Prostate gland (tissue), 2 donors: ENCODE measurements at regions not wholly inside any gene's neighbourhood (a gene's known extent, or its start where the extent isn't known, plus 50 kb on each side); places are given as distances from the start of the nearest gene placed in this dataset.

Experiments
- DNase-seq: peaks from one replicate; pipeline ENCODE4 v3.0.0-alpha.2; 2019; ENCODE audit warnings: low spot score
- H3K27ac ChIP-seq, 2 donors: fragments of 200-600 bp; sonication (generic); 2 replicates each; pipeline ENCODE4 v1.5.1; 2017 to 2019
- H3K27me3 ChIP-seq: fragments of 200-600 bp; sonication (generic); replicated peaks from 2 replicates; pipeline ENCODE4 v1.5.1; 2019; ENCODE audit not compliant: insufficient read depth
- H3K36me3 ChIP-seq, 2 donors: fragments of 200-600 bp; sonication (generic); 1 replicate in 1 of 2; 2 replicates in 1 of 2; pipeline versions ENCODE4 v1.5.1 to v1.8.1; 2017 to 2019
- H3K4me1 ChIP-seq: fragments of 200-600 bp; sonication (generic); replicated peaks from 2 replicates; pipeline ENCODE4 v1.5.1; 2019
- H3K4me3 ChIP-seq, 2 donors: fragments of 200-600 bp; sonication (generic); 2 replicates each; pipeline ENCODE4 v1.5.1; 2017 to 2019
- H3K9me3 ChIP-seq: fragments of 200-600 bp; sonication (generic); 2 replicates; pipeline ENCODE4 v1.5.1; 2017
- CTCF ChIP-seq, 4 experiments: fragments of 200-600 bp in 2 of 4; fragments of 450-650 bp in 2 of 4; sonication (generic) in 2 of 4; IDR thresholded peaks; 1 replicate in 3 of 4; 2 replicates in 1 of 4; pipeline ENCODE4 v1.5.1; 2016 to 2019; ENCODE audit warnings: antibody characterized with exemption in 4 of 4, mild to moderate bottlenecking in 2 of 4, moderate library complexity in 2 of 4
- POLR2A ChIP-seq: fragments of 450-650 bp; IDR thresholded peaks from one replicate; pipeline ENCODE4 v1.6.1; 2016; ENCODE audit warnings: antibody characterized with exemption, mild to moderate bottlenecking
- POLR2AphosphoS5 ChIP-seq: sonication (generic); formaldehyde crosslinking; IDR thresholded peaks from one replicate; pipeline ENCODE4 v1.6.1; 2017; ENCODE audit warnings: antibody characterized with exemption
- WGBS: methylation state at CpG from one replicate; pipeline ENCODE4 v1.1.5; 2018; 5-methylcytosine and 5-hydroxymethylcytosine counted together
- intact Hi-C: fragments of 100-400 bp; cut with DNase I; formaldehyde crosslinking; loops from one replicate; pipeline ENCODE4 v1.14.2; 2022

DNA sequence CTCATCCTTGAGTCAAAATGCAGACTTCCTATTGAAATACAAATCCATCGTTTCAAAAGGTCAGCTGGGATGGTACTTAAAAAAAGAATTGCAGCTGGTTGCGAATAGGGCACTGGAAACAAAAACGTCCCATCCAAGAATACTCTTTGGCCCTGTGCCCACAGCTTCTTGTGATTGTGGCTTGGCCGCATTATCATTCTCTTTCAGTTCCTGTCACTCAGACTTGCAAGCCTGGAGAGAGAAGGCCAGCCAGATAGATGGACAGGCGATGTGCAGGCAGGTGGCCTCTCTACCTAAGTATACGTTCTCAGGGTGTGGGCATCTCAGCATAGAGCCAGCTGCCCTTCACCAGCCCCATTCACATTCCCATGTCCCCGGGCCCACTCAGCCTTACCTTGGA lies 208.5 kb upstream of the ZNF536 start:
- DNase-seq = no peak
- TF ChIP-seq CTCF (IDR thresholded peaks at IDR 0.05) = no peak
- TF ChIP-seq POLR2AphosphoS5 = no peak
- TF ChIP-seq POLR2A = no peak
- no peaks in the 10 kb centered on the region for H3K36me3 ChIP-seq
- no peak overlapping the region for H3K4me3 ChIP-seq
- H3K27ac ChIP-seq = no peak overlapping the region
- H3K4me1 ChIP-seq = no peaks in the 10 kb centered on the region
- 52% methylated on average over 7 of the region's 7 CpGs for WGBS
- intact Hi-C loops = no loop called here
- no peaks in the 10 kb centered on the region for H3K27me3 ChIP-seq
- no peaks in the 10 kb centered on the region for H3K9me3 ChIP-seq

GRCh38 chr19:30165228-30165813 lies 206.9 kb upstream of the ZNF536 start:
- H3K4me3 ChIP-seq = no peak overlapping the region
- H3K4me1 ChIP-seq = no peaks in the 10 kb centered on the region
- no peaks in the 10 kb centered on the region for H3K27me3 ChIP-seq
- no peak overlapping the region for H3K27ac ChIP-seq
- no peaks in the 10 kb centered on the region for H3K36me3 ChIP-seq
- DNase-seq = no peak
- 93% methylated on average over 10 of the region's 10 CpGs for WGBS
- TF ChIP-seq CTCF (IDR thresholded peaks at IDR 0.05) (no peak), POLR2A (no peak), POLR2AphosphoS5 (no peak)
- no peaks in the 10 kb centered on the region for H3K9me3 ChIP-seq
- intact Hi-C loops = no loop called here

- Histone ChIP-seq H3K27me3 (no peaks in the 10 kb centered on the region), H3K9me3 (no peaks in the 10 kb centered on the region), H3K4me1 (no peaks in the 10 kb centered on the region), H3K27ac (no peak overlapping the region), H3K36me3 (no peaks in the 10 kb centered on the region), H3K4me3 (no peak overlapping the region)
- 85% methylated on average over 14 of the region's 14 CpGs for WGBS
- TF ChIP-seq CTCF (IDR thresholded peaks at IDR 0.05) (no peak), POLR2A (no peak), POLR2AphosphoS5 (no peak)
- DNase-seq = no peak
- intact Hi-C loops = no loop called here
These were observed 204.8 kb upstream of the ZNF536 start for GRCh38 chr19:30167206-30167868.

DNA sequence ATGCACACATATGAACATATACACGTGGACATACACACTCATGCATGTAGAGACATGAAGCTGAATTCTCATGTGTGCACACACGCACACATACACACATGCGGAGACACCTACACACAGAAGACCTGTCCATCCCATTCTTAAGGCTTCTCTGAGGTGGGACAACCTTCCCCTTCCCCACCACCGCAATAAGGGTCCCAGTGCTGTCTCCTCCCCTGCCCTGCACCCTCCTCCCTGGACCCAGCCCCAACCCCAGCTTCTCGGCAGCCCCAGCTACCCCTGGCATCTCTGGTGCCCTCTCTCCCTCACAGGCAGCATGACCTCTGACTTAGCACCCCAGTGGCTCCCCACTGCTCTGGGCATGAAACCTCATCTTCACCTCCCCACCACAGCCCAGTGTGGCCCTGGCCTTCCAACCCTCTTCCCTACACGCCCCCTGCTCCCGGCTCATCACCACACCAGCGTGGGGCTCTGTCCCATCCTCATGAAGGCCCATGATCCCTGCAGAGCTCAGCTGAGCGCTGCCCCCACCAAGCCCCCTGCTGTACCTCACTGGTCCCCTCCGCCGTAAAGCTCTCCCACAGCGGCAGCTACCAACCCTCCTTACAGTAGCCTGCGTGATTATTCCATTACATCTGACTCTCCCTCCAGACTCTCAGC lies 204.1 kb upstream of the ZNF536 start:
- intact Hi-C loops = no loop called here
- Histone ChIP-seq H3K4me1 (no peaks in the 10 kb centered on the region), H3K9me3 (no peaks in the 10 kb centered on the region), H3K4me3 (no peak overlapping the region), H3K27me3 (no peaks in the 10 kb centered on the region), H3K27ac (no peak overlapping the region), H3K36me3 (no peaks in the 10 kb centered on the region)
- WGBS = 89% methylated on average over 13 of the region's 13 CpGs
- TF ChIP-seq POLR2AphosphoS5 (no peak), CTCF (IDR thresholded peaks at IDR 0.05) (no peak), POLR2A (no peak)
- no peak for DNase-seq
